HepG2 (cell line): ENCODE measurements at regions not wholly inside any gene's neighbourhood (a gene's known extent, or its start where the extent isn't known, plus 50 kb on each side); places are given as distances from the start of the nearest gene placed in this dataset.

Experiments
- AKNA ChIP-seq: sonication (generic); formaldehyde crosslinking; IDR thresholded peaks from 2 replicates; pipeline ENCODE4 v1.4.0; 2020; ENCODE audit warnings: missing genetic modification reagents, borderline replicate concordance
- HNF4A ChIP-seq: sonication (generic); formaldehyde crosslinking; IDR thresholded peaks from 2 replicates; pipeline ENCODE4 v1.4.0; 2020; ENCODE audit warnings: missing genetic modification reagents
- MAX ChIP-seq: IDR thresholded peaks from 2 replicates; pipeline ENCODE4 v1.6.1; 2012; ENCODE audit warnings: inconsistent platforms
- POLR2A ChIP-seq, 2 experiments: IDR thresholded peaks; 2 replicates each; pipeline ENCODE4 v1.6.1; 2011; ENCODE audit warnings: low read depth in 2 of 2, low read length in 2 of 2, mild to moderate bottlenecking in 1 of 2, moderate library complexity in 1 of 2; ENCODE audit not compliant: insufficient read depth in 1 of 2
- RAD51 ChIP-seq: fragments of 450-650 bp; IDR thresholded peaks from 2 replicates; pipeline ENCODE4 v1.6.1; 2016; ENCODE audit warnings: borderline replicate concordance
- TARDBP ChIP-seq: sonication (generic); formaldehyde crosslinking; IDR thresholded peaks from 2 replicates; pipeline ENCODE4 v1.8.0; 2022; ENCODE audit warnings: mild to moderate bottlenecking, missing genetic modification reagents
- ZBTB33 ChIP-seq: sonication (generic); formaldehyde crosslinking; IDR thresholded peaks from 2 replicates; pipeline ENCODE4 v1.4.0; 2020; ENCODE audit warnings: missing genetic modification reagents
- ZNF83 ChIP-seq: sonication (generic); formaldehyde crosslinking; IDR thresholded peaks from 2 replicates; pipeline ENCODE4 v1.4.0; 2020; ENCODE audit warnings: missing genetic modification reagents, mild to moderate bottlenecking, borderline replicate concordance
- TF ChIP-seq, protein P1 (sequence below): sonication (generic); formaldehyde crosslinking; IDR thresholded peaks from 2 replicates; pipeline ENCODE4 v1.5.0; 2020; ENCODE audit warnings: missing genetic modification reagents
- TF ChIP-seq, protein P2 (sequence below): sonication (generic); formaldehyde crosslinking; conservative IDR thresholded peaks from 2 replicates; pipeline ENCODE4 v1.4.0; 2020; ENCODE audit warnings: missing genetic modification reagents

DNA sequence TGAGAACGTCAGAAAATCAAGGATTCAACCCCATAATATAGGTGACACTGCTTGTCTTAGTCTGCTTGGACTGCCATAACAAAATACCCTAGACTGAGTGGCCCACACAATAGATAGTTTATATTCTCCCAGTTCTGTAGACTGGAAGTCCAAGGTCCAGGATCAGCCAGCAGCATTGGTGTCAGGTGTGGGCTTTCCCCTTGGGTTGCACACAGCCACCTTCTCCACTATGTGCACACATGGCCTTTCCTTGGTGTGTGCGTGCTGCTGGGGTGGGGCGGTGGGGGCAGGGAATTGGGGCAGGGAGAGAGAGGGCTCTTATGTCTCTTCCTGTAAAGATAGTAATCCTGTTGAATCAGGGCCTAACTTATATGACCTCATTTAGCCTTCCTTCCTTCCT is 106.4 kb downstream of the SLC25A47 start:
- TF ChIP-seq POLR2A (IDR thresholded peaks at IDR 0.05; ENCODE audit: insufficient read depth in 1 of 2, low read depth in 2 of 2, low read length in 2 of 2) (no peak), HNF4A (peak; percentile 89), ZBTB33 (no peak), MAX (no peak), TARDBP (CRISPR knock-in tag) (peak; percentile 52; the same call in 1 of the 2 replicates), AKNA (CRISPR knock-in tag) (no peak), RAD51 (no peak), ZNF83 (no peak)
- TF ChIP-seq, protein P1, sequence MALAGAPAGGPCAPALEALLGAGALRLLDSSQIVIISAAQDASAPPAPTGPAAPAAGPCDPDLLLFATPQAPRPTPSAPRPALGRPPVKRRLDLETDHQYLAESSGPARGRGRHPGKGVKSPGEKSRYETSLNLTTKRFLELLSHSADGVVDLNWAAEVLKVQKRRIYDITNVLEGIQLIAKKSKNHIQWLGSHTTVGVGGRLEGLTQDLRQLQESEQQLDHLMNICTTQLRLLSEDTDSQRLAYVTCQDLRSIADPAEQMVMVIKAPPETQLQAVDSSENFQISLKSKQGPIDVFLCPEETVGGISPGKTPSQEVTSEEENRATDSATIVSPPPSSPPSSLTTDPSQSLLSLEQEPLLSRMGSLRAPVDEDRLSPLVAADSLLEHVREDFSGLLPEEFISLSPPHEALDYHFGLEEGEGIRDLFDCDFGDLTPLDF (CRISPR knock-in tag) = no peak
- TF ChIP-seq, protein P2, sequence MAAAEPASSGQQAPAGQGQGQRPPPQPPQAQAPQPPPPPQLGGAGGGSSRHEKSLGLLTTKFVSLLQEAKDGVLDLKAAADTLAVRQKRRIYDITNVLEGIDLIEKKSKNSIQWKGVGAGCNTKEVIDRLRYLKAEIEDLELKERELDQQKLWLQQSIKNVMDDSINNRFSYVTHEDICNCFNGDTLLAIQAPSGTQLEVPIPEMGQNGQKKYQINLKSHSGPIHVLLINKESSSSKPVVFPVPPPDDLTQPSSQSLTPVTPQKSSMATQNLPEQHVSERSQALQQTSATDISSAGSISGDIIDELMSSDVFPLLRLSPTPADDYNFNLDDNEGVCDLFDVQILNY (CRISPR knock-in tag) = no peak
